ENCODE measurements at regions not wholly inside any gene's neighbourhood (a gene's known extent, or its start where the extent isn't known, plus 50 kb on each side); places are given as distances from the start of the nearest gene placed in this dataset.

- CTCF ChIA-PET: no interaction called here
- POLR2A ChIA-PET: no interaction called here
- Mint-ChIP-seq H3K27me3 (ENCODE audit: insufficient read depth, unreplicated experiment) (peaks cover 7% of the 10 kb centered on the region), H3K36me3 (ENCODE audit: insufficient read depth, unreplicated experiment) (no peaks in the 10 kb centered on the region), H3K4me3 (ENCODE audit: unreplicated experiment) (no peak overlapping the region), H3K27ac (ENCODE audit: unreplicated experiment) (no peak overlapping the region), H3K9me3 (ENCODE audit: unreplicated experiment) (no peaks in the 10 kb centered on the region), H3K4me1 (ENCODE audit: low read depth, unreplicated experiment) (no peaks in the 10 kb centered on the region)
- BruUV-seq (replicated peaks): no TSS peak
- no peak for TF ChIP-seq CTCF (IDR thresholded peaks at IDR 0.05; ENCODE audit: insufficient read depth in 1 of 2, low read depth in 1 of 2, low read length in 1 of 2, severe bottlenecking in 1 of 2, unreplicated experiment in 1 of 2)
- intact Hi-C loops (cut with micrococcal nuclease; ENCODE audit: unreplicated experiment): no loop called here
- no peaks in the 10 kb centered on the region for H3K9me3 ChIP-seq
- no peaks in the 10 kb centered on the region for H3K36me3 ChIP-seq (ENCODE audit: control insufficient read depth, insufficient read depth, low read length)
- peaks cover 11% of the 10 kb centered on the region; the same call in 1 of the 2 replicates for H3K4me1 ChIP-seq
- no peaks in the 10 kb centered on the region for H3K27me3 ChIP-seq (replicated peaks; ENCODE audit: control insufficient read depth, insufficient read depth, low read length)
- no peak overlapping the region for H3K4me3 ChIP-seq (ENCODE audit: low read depth, low read length)
- no peak for DNase-seq
These were observed 275.9 kb upstream of the HS6ST1 start for GRCh38 chr2:128594651-128594910.

DNA sequence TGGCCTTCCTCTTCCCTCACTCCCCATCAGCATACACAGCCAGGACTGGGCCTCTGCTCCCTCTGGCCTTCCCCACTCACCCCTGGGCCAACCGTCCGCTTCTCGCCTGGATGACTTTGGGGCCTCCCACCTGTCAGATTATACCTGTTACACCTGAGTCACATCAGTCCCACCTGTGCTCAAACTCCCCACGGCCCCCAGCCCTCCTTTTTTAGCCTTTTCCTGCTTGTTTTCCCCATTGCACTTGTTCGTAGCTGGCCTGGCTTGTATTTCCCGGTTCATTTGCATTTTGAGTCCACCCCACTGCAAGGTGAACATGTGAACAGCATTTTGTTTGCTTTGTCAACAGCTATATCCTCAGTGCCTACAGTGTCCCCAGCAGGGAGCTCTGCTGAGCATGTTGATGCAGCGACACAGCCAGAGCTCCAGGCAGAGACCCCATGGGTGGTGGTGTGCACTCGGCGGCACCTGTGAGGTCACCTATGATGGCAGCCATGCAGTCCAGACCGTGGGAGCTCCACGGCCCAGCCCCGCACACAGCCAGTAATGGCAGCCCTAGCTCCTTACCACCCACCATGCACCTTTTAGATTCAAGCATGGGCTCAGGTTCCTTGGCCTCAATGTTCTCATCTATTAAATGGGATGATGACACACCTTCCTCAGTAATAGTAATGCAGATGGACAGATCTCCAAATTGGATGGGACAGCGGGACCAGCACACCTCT lies 276.4 kb upstream of the HS6ST1 start:
- CTCF ChIA-PET: no interaction called here

DNA sequence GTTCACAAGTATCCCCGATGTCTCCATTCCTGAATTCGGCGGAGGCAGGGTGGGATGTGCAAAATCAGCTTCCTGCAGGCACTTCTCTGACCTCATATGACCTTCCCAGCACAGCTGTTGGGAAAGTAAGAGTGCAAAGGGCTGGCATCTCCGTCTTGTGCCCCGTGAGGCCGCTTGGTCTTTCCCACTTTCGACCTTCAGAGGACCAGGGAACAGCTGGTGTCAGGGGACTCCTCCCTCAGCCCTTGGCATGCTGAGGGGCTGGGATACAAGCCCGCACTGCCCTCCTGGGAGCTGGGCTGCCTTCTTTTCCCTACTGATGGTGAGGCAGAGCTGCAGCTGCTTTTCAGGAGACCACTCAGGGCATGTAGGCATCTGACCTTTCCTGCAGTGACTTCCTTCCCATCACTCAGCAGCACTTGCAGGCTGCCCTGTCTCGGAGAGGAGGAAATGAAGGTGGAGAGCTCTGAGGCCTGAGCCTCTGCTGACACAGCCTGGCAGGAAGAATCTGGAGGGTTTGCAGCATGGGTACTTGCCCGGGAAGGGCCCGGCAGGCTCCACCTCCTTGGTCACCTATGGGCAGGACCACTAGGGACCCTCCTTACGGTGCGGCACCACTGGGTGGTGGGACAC lies 277.2 kb upstream of the HS6ST1 start:
- no TSS peak for BruUV-seq (replicated peaks)
- CTCF ChIA-PET: no interaction called here
- no peaks in the 10 kb centered on the region for H3K4me1 Mint-ChIP-seq (ENCODE audit: low read depth, unreplicated experiment)

More for the DNA sequence above, 276.4 kb upstream of the HS6ST1 start:
- Mint-ChIP-seq H3K9me3 (ENCODE audit: unreplicated experiment) (no peaks in the 10 kb centered on the region), H3K4me1 (ENCODE audit: low read depth, unreplicated experiment) (no peaks in the 10 kb centered on the region), H3K27me3 (ENCODE audit: insufficient read depth, unreplicated experiment) (peaks cover 7% of the 10 kb centered on the region), H3K27ac (ENCODE audit: unreplicated experiment) (no peak overlapping the region), H3K36me3 (ENCODE audit: insufficient read depth, unreplicated experiment) (no peaks in the 10 kb centered on the region), H3K4me3 (ENCODE audit: unreplicated experiment) (no peak overlapping the region)
- Histone ChIP-seq H3K27me3 (replicated peaks; ENCODE audit: control insufficient read depth, insufficient read depth, low read length) (no peaks in the 10 kb centered on the region), H3K4me3 (ENCODE audit: low read depth, low read length) (no peak overlapping the region), H3K36me3 (ENCODE audit: control insufficient read depth, insufficient read depth, low read length) (no peaks in the 10 kb centered on the region), H3K9me3 (no peaks in the 10 kb centered on the region), H3K4me1 (peaks cover 11% of the 10 kb centered on the region; the same call in 1 of the 2 replicates)
- POLR2A ChIA-PET: no interaction called here
- DNase-seq: no peak
- no TSS peak for BruUV-seq (replicated peaks)
- peak in 1 of 2 experiments; percentile 25 for TF ChIP-seq CTCF (IDR thresholded peaks at IDR 0.05; ENCODE audit: insufficient read depth in 1 of 2, low read depth in 1 of 2, low read length in 1 of 2, severe bottlenecking in 1 of 2, unreplicated experiment in 1 of 2)
- intact Hi-C loops (cut with micrococcal nuclease; ENCODE audit: unreplicated experiment): no loop called here

More for the DNA sequence above, 277.2 kb upstream of the HS6ST1 start:
- intact Hi-C loops (cut with micrococcal nuclease; ENCODE audit: unreplicated experiment): no loop called here
- H3K27ac Mint-ChIP-seq (ENCODE audit: unreplicated experiment): no peak overlapping the region
- peaks cover 2% of the 10 kb centered on the region for H3K27me3 Mint-ChIP-seq (ENCODE audit: insufficient read depth, unreplicated experiment)
- Histone ChIP-seq H3K4me3 (ENCODE audit: low read depth, low read length) (no peak overlapping the region), H3K9me3 (no peaks in the 10 kb centered on the region), H3K4me1 (peaks cover 11% of the 10 kb centered on the region; the same call in 1 of the 2 replicates), H3K27me3 (replicated peaks; ENCODE audit: control insufficient read depth, insufficient read depth, low read length) (no peaks in the 10 kb centered on the region), H3K36me3 (ENCODE audit: control insufficient read depth, insufficient read depth, low read length) (no peaks in the 10 kb centered on the region)
- TF ChIP-seq CTCF (IDR thresholded peaks at IDR 0.05; ENCODE audit: insufficient read depth in 1 of 2, low read depth in 1 of 2, low read length in 1 of 2, severe bottlenecking in 1 of 2, unreplicated experiment in 1 of 2): no peak
- no peak overlapping the region for H3K4me3 Mint-ChIP-seq (ENCODE audit: unreplicated experiment)
- no peak for DNase-seq
- H3K9me3 Mint-ChIP-seq (ENCODE audit: unreplicated experiment): no peaks in the 10 kb centered on the region
- no peaks in the 10 kb centered on the region for H3K36me3 Mint-ChIP-seq (ENCODE audit: insufficient read depth, unreplicated experiment)
- POLR2A ChIA-PET: no interaction called here

Data from Caco-2 (cell line).